GM18951 (cell line): ENCODE measurements at regions not wholly inside any gene's neighbourhood (a gene's known extent, or its start where the extent isn't known, plus 50 kb on each side); places are given as distances from the start of the nearest gene placed in this dataset.

Experiments used
- POLR2A ChIP-seq: IDR thresholded peaks from 4 replicates; pipeline ENCODE4 v1.6.1; 2011; ENCODE audit warnings: mild to moderate bottlenecking; ENCODE audit not compliant: insufficient read length, insufficient read depth; ENCODE audit errors: extremely low read depth
- in situ Hi-C: fragments of 300-500 bp; cut with MboI; formaldehyde crosslinking; loops from one replicate; pipeline ENCODE4 v1.12.0; 2022; ENCODE audit warnings: low sequenced_read_pairs, mixed read lengths, inconsistent platforms; ENCODE audit not compliant: unreplicated experiment

DNA sequence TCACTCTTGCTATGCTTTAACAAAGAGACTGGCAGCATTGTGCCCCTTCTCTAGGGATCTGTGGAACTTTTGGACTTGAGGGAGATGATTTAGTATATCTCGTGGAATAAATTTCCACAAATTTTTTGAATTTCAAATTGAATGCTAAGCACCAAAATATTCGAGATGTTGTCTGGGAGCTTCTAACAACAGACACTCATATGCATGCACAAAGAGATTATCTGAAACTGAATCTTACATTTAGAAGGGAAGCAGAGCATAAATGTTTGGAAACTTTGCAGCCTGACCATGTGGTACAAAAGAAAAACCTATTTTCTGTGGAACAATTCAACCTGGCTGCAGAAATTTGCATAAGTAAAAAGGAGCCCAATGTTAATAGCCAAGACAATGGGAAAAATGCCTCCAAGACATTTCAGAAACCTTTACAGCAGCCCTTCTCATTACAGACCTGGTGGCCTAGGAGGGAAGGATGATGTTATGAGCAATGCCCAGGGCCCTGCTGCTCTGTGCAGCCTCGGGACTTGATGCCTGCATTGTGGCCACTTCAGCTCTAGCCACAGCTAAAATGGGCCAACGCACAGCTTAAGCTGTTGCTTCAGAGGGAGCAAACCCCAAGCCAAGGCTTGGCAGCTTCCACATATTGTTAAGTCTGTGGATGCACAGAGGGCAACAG is 285.8 kb upstream of the FAM174A start:
- TF ChIP-seq POLR2A, result no peak
- in situ Hi-C loops, result no loop called here

DNA sequence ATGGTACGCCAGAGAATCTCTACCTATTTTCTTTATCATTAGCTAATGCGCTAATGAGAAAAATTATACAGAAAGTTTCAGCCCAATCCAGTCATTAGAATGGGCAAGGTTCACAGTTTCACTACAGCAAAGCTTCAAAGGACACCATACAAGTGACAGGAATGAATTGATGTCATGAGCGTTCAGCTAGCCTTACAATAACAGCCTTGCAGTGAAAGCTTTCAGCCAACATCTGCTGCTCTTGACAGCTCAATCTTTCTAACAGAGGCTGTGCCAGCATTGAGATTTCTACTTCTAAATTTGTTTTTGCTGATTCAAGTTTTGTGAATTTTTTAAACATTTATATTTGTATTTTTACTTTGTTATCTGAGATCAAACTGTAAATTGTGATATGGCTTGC is 302.4 kb upstream of the FAM174A start:
- TF ChIP-seq POLR2A, result no peak
- in situ Hi-C loops, result no loop called here

DNA sequence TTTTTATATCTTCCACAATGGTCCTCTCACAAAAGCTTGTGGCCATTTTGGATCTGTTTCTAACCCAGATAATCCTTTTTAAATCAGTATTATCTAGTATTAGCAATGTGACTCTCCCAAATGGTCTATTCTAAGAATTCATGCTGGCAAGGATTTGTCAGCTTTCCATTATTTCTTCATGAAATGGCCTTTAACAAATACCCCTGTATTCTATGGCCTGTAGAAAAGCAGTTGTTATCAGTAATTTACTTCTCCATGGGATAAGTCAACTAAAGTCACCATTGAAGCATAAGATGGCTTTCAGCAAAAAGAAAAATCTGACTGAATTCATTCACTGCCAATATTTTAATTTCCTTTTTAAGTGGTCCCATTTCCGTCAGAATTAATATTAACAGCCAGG is 346.4 kb upstream of the FAM174A start:
- no peak for TF ChIP-seq POLR2A
- in situ Hi-C loops, result no loop called here

DNA sequence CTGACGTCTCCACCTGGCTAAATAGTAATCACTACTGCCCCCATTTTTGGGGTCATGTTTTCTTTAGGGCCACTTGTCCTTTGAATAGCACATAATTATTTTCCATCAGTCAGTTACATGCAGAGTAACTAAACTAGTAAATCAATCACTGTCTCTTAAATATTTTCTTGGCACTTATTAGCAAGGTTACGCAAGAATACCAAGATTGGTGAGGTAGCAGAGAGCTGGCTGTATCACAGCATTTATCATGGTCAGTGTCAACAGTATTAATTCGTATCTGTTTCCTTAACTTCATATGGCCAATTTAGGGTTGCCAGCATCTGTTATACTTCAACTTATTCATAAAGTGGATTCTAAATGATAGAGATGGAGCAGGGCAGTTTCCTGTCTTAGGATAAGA is 346.8 kb upstream of the FAM174A start:
- in situ Hi-C loops, result no loop called here

DNA sequence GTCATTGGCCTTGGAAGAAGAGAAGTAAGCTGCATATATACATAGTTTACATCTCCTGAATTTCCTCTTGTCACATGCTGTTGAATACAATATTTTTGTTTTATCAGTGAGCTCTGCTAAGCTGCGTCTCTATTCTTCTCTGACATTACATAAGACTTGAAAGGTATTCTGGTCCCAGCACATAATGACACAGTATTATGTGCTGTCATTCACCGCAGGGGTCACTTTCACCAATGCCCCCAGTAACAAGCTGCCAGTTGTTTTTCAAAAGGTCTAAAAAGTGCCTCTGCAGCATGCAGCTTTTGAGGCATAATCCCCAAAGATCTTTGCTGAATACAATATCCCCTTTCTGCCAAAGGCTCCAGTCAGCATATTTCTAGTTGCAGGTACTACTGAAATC is 349.0 kb upstream of the FAM174A start:
- in situ Hi-C loops, result no loop called here
- no peak for TF ChIP-seq POLR2A

More for the DNA sequence above, 346.8 kb upstream of the FAM174A start:
- no peak for TF ChIP-seq POLR2A

DNA sequence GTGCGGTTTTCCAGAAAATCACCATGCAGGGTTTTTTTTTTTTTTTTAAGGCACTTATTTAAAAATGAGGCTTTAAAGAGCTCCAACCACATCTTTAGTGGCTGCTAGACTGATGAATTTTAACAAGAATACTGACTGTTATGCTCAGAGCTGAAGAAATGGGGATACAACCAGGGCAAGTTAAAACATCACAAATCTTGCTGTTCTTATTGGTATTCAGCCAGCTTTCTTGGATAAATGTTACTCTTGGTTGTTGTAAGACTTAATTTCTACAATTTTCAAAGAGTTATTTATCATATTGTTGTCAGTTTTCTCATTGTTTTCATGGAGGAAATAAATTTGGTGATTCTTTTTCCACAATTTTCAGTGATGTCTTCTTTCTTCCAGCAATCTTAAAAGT is 352.8 kb upstream of the FAM174A start:
- TF ChIP-seq POLR2A, result no peak
- in situ Hi-C loops, result no loop called here

DNA sequence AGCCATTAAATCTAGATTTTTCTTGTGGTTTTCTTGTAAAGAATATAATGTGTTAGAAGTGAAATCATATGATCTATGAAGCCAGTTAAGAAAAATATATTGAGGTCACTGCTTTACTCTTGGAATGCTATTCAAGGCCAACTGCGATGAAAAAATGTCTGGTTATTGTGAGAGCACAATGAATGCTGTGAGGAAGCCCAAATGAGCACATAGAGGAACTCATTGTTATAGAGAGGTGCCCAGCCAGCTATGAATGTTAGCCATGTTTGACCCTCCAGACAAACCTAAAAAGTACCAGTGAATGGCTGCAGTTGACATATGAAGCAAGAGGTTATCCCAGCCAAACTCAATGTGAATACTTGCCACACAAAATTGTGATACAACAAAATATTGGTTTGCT is 359.8 kb upstream of the FAM174A start:
- TF ChIP-seq POLR2A, result no peak
- in situ Hi-C loops, result no loop called here

DNA sequence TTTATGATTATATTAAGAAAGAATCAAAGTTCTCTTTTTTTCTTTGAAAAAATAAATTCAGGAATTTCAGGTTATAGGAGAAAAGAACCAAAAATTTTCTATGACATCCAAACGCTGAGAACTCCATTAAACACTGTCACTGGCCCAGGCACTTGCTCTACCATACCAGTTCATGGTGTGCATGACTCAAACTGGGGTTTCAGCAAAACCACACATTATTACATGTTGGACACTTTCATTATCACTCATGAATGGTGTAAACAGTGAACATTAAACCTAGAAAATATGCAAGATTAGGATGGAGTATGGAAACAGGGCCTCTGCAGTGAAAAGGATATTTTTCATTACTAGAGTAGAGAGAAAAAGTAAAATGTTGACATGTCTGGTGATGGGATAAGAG is 369.9 kb upstream of the FAM174A start:
- in situ Hi-C loops, result no loop called here
- no peak for TF ChIP-seq POLR2A

DNA sequence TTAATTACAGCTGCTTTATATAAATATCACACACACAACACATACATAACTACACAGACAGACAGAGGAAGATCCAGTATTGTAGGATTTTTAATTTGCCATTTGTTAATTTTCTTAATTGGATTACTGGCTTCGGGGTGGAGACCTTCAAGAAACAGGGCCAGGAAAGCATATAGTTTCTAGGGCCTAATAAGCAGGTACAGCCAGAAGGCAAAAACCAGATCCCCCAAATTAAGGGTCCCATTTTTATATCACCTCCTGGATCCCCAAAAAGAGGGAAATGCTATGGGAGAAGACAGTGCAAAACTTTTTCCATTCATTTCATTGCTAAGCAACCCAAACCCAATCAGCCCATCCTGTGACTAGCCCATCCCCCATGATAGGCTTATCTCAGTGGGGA is 373.3 kb upstream of the FAM174A start:
- in situ Hi-C loops, result no loop called here
- no peak for TF ChIP-seq POLR2A

DNA sequence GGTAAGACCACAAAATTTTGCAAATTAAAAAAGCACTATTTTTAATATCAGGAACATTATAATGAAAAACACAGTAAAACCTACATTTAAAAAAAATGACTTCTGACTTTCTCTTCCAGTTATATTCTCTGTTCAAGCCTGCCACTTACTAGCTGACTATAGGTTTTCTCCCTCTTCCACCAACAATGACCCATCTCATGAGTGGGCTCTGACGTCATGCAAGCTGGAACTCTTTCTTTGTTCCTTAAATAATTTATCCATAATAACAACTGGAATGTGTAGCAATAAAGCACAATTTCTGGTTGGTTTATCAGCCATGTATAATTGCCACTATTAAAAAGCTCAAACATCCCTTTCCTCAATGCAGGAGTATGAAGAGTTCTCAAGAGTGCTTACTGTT is 378.1 kb upstream of the FAM174A start:
- TF ChIP-seq POLR2A, result no peak
- in situ Hi-C loops, result no loop called here

DNA sequence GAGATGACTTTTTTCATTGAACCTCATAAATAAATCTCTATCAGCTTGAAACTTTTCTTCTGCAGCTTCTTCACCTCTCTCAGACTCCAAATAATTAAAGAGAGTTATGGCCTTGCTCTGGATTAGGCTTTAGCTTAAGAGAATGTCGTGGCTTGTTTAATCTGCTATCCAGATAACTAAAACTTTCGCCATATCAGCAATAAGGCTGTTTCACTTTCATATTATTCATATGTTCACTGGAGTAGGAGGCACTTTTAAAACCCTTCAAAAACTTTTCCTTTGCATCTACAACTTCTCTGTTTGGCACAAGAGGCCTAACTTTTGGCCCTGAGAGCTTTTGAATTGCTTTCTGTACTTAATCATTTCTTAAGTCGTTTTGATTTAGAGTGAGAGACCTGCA is 386.9 kb upstream of the FAM174A start:
- in situ Hi-C loops, result no loop called here
- TF ChIP-seq POLR2A, result no peak

DNA sequence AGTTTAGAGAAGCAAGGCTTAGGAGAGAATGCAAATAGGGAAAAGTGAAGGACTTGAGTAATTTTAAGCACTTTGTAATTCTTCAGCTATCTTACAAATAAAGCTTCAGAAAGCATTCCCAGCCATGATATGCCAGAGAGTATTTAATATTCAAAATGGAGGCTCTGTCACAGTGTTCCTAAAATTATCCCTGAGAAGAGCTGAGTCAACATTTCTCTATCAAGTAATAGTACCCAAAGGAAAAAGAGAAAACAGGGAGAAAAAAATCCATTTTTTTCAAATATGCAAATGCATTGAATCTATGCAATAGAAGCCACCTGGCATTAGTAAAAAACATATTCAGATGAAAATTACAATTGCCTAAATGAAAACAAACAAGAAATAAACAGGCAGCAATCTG is 392.6 kb upstream of the FAM174A start:
- TF ChIP-seq POLR2A, result no peak
- in situ Hi-C loops, result no loop called here

DNA sequence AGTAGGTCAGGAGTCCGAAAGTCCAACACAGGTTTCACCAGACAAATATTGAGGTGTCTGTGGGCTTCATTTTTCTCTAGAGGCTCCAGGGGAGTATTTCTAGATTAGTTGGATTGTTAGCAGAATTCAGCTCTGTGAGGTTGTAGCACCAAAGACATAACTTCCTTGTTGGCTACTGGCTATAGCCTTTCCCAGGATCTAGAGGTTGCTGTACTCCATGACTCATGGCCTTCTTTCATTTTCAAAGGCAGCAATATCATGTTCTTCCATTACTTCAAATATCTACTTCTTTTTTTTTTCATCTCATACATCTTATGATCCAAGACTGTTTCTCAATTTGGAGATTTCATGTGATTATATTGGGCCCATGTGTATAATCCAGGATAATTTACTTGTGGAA is 404.0 kb upstream of the FAM174A start:
- in situ Hi-C loops, result no loop called here

DNA sequence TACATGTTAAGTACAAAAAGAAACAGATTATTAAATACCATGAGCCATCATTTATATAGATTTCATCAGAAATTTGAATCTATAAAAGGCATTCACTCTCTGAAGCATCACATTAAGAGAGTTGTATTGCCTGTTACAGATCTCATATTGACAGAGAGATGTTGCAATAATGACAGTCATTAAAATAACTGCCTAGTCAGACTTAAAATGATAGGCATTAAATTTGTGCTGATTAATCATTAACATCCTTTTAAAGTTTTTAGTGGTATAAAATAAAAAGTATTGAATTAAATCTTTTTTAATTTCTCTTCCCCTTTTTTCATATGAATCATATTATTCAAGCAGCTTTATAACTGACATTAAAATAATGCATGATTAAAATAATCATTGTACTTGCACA is 404.9 kb upstream of the FAM174A start:
- in situ Hi-C loops, result no loop called here
- TF ChIP-seq POLR2A, result no peak

More for the DNA sequence above, 404.0 kb upstream of the FAM174A start:
- TF ChIP-seq POLR2A, result no peak

DNA sequence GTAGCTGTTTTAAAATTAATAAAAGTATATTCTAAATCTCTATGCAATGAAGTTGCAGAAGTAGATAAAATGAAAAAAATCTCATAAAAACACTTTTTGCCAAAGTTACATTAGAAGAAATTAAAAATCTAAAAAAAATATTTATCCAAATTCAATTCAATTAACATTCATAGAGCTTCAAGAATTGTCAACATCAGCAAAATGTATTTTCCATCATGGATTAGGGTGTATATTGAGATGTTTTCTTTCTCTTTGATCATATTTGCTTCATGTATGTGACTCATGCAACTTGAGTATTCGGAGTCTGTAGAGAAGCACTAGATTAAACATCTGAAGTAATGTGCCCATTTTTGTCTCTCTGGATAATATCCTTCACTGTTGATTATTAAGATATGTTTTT is 415.3 kb upstream of the FAM174A start:
- TF ChIP-seq POLR2A, result no peak
- in situ Hi-C loops, result no loop called here
